GM12878 (cell line): ENCODE measurements at regions not wholly inside any gene's neighbourhood (a gene's known extent, or its start where the extent isn't known, plus 50 kb on each side); places are given as distances from the start of the nearest gene placed in this dataset.

Experiments
- ATAC-seq: fragments of 200-7000 bp; cut with Tn5 transposase; 3 replicates; pipeline ENCODE4 v1.9.1; 2020; ENCODE audit warnings: mild to moderate bottlenecking, moderate library complexity
- BruUV-seq: library from RNA; stranded (reverse); fragments of 400-500 nt; replicated peaks from 2 replicates; lab custom pipeline; 2021; lab: Mats Ljungman, UMichigan
- CTCF ChIA-PET: fragments of 300-600 bp; sonication (Branson Sonifier 250); formaldehyde crosslinking; extraction: SDS; loops from one replicate; lab custom pipeline; 2021; ENCODE audit warnings: inconsistent platforms; lab: Yijun Ruan, JAX
- POLR2A ChIA-PET: fragments of 350-600 bp; formaldehyde crosslinking; extraction: SDS; loops from one replicate; lab custom pipeline; 2021; ENCODE audit warnings: inconsistent platforms; lab: Charles Lee
- RAD21 ChIA-PET: fragments of 300-600 bp; sonication (Branson Sonifier 250); formaldehyde crosslinking; loops from one replicate; lab custom pipeline; 2023; ENCODE audit warnings: antibody characterized with exemption; ENCODE audit not compliant: unreplicated experiment; lab: Charles Lee
- SMC1A ChIA-PET: fragments of 300-600 bp; sonication (Branson Sonifier 250); formaldehyde crosslinking; loops from one replicate; lab custom pipeline; 2023; ENCODE audit not compliant: unreplicated experiment, uncharacterized antibody; lab: Charles Lee
- DNase-seq: peaks from one replicate; pipeline ENCODE4 v3.0.0-alpha.2; 2011; ENCODE audit warnings: low read depth, low spot score
- FAIRE-seq: peaks from 3 replicates; lab custom pipeline; 2011; peaks lifted over from hg19 to GRCh38; lab: Jason Lieb, UNC
- H2AFZ ChIP-seq: 2 replicates; pipeline ENCODE4 v1.6.0; 2011; ENCODE audit warnings: low read depth, low read length, control low read depth; ENCODE audit not compliant: control insufficient read depth
- H3K27ac ChIP-seq: 2 replicates; pipeline ENCODE4 v1.5.1; 2011; ENCODE audit warnings: control low read depth; ENCODE audit not compliant: control insufficient read depth, insufficient read depth
- H3K27me3 ChIP-seq, 2 experiments: replicated peaks in 1 of 2; 2 replicates each; pipeline versions ENCODE4 v1.6.0 to v1.6.1; 2011; ENCODE audit warnings: low read length in 1 of 2; ENCODE audit not compliant: control insufficient read depth in 2 of 2, insufficient read depth in 2 of 2
- H3K36me3 ChIP-seq, 2 experiments: 2 replicates each; pipeline ENCODE4 v1.5.1; 2011; ENCODE audit warnings: low read length in 1 of 2; ENCODE audit not compliant: control insufficient read depth in 2 of 2, insufficient read depth in 2 of 2
- H3K4me1 ChIP-seq: 2 replicates; pipeline ENCODE4 v1.6.1; 2011; ENCODE audit warnings: mild to moderate bottlenecking, low read length, moderate library complexity, mixed read lengths; ENCODE audit not compliant: control insufficient read depth, insufficient read depth
- H3K4me2 ChIP-seq: 2 replicates; pipeline ENCODE4 v1.6.0; 2011; ENCODE audit warnings: control low read depth; ENCODE audit not compliant: control insufficient read depth, insufficient read depth
- H3K4me3 ChIP-seq: fragments of 200-600 bp; sonication (generic); 2 replicates; pipeline ENCODE4 v1.5.1; 2016
- H3K79me2 ChIP-seq: 2 replicates; pipeline ENCODE4 v1.6.0; 2011; ENCODE audit warnings: low read length; ENCODE audit not compliant: control insufficient read depth, insufficient read depth
- H3K9ac ChIP-seq: 2 replicates; pipeline ENCODE4 v1.8.0; 2011; ENCODE audit warnings: low read length, control low read depth, mixed read lengths; ENCODE audit not compliant: control insufficient read depth, insufficient read depth
- H3K9me3 ChIP-seq: replicated peaks from 3 replicates; pipeline ENCODE4 v1.5.1; 2011; ENCODE audit warnings: mild to moderate bottlenecking, low read length; ENCODE audit not compliant: control insufficient read depth, insufficient read depth
- H4K20me1 ChIP-seq: 2 replicates; pipeline ENCODE4 v1.6.0; 2011; ENCODE audit not compliant: control insufficient read depth, insufficient read depth
- BACH1 ChIP-seq: fragments of 450-650 bp; IDR thresholded peaks from 2 replicates; pipeline ENCODE4 v1.6.1; 2017; ENCODE audit warnings: mild to moderate bottlenecking, borderline replicate concordance
- ESRRA ChIP-seq: IDR thresholded peaks from 2 replicates; pipeline ENCODE4 v1.6.1; 2012; ENCODE audit warnings: mild to moderate bottlenecking, low read length, improper control_type of control experiment
- JUND ChIP-seq: IDR thresholded peaks from 2 replicates; pipeline ENCODE4 v1.6.1; 2012; ENCODE audit warnings: low read depth, mild to moderate bottlenecking, low read length, improper control_type of control experiment, moderate library complexity
- NFXL1 ChIP-seq: fragments of 450-650 bp; IDR thresholded peaks from 2 replicates; pipeline ENCODE4 v1.6.1; 2017; ENCODE audit warnings: antibody characterized with exemption, mild to moderate bottlenecking, borderline replicate concordance
- POU2F2 ChIP-seq: IDR thresholded peaks from 3 replicates; pipeline ENCODE4 v1.6.1; 2011; ENCODE audit warnings: low read depth, mild to moderate bottlenecking, low read length, borderline replicate concordance
- RCOR1 ChIP-seq: conservative IDR thresholded peaks from 2 replicates; pipeline ENCODE4 v1.6.1; 2012; ENCODE audit warnings: low read depth, low read length, improper control_type of control experiment
- SIN3A ChIP-seq: IDR thresholded peaks from 2 replicates; pipeline ENCODE4 v1.6.1; 2012; ENCODE audit warnings: low read depth, low read length, improper control_type of control experiment
- SREBF1 ChIP-seq: IDR thresholded peaks from 2 replicates; pipeline ENCODE4 v1.6.1; 2012; ENCODE audit warnings: mild to moderate bottlenecking, low read length
- TAF1 ChIP-seq: IDR thresholded peaks from 2 replicates; pipeline ENCODE4 v1.6.1; 2011; ENCODE audit warnings: mild to moderate bottlenecking, low read depth, low read length, borderline replicate concordance
- ZBTB11 ChIP-seq: fragments of 450-650 bp; formaldehyde crosslinking; IDR thresholded peaks from 2 replicates; pipeline ENCODE4 v1.5.0; 2022; ENCODE audit warnings: mild to moderate bottlenecking, missing genetic modification characterization
- ZNF687 ChIP-seq: fragments of 450-650 bp; IDR thresholded peaks from 2 replicates; pipeline ENCODE4 v1.6.1; 2017; ENCODE audit warnings: mild to moderate bottlenecking, moderate library complexity
- WGBS: methylation state at CpG from one replicate; pipeline ENCODE4 v1.1.6; 2016; ENCODE audit warnings: low lambda C conversion rate; ENCODE audit not compliant: insufficient replicate concordance, insufficient coverage; ENCODE audit errors: missing lambda C conversion rate; 5-methylcytosine and 5-hydroxymethylcytosine counted together
- in situ Hi-C: fragments of 300-500 bp; cut with MboI; formaldehyde crosslinking; loops from 9 replicates; pipeline ENCODE4 v1.14.3; 2018; ENCODE audit warnings: mixed read lengths
- intact Hi-C: fragments of 100-400 bp; cut with micrococcal nuclease; formaldehyde crosslinking; loops from one replicate; pipeline ENCODE4 v1.14.2; 2022; ENCODE audit not compliant: unreplicated experiment

GRCh38 chr16:85391769-85392583, 221.1 kb upstream of the GSE1 start:
- no peak overlapping the region for H3K9ac ChIP-seq
- DNase-seq (no peak), ATAC-seq (no peak), FAIRE-seq (no peak)
- TF ChIP-seq TAF1 = no peak
- no peak for TF ChIP-seq SREBF1
- no peak for TF ChIP-seq NFXL1
- no peak for TF ChIP-seq BACH1
- TF ChIP-seq ZNF687 = no peak
- no peak for TF ChIP-seq POU2F2
- TF ChIP-seq RCOR1 = no peak
- no peak for TF ChIP-seq ESRRA
- no peak for TF ChIP-seq ZBTB11 (CRISPR knock-in tag)
- no peak for TF ChIP-seq SIN3A
- TF ChIP-seq JUND = no peak
- no peaks in the 10 kb centered on the region for H3K79me2 ChIP-seq
- in situ Hi-C loops = no loop called here
- H2AFZ ChIP-seq = no peak overlapping the region
- ChIA-PET SMC1A (no interaction called here), POLR2A (no interaction called here), RAD21 (no interaction called here), CTCF (interaction anchor here (1.0 to 1.2 kb wide), 4 partner anchors 12 to 217 kb away, joined by 3 to 5 read pairs (median 3); no protein-coding TSS in a partner anchor)
- H3K4me3 ChIP-seq = no peak overlapping the region
- no peak overlapping the region for H3K4me2 ChIP-seq
- no peaks in the 10 kb centered on the region for H3K9me3 ChIP-seq
- H4K20me1 ChIP-seq = no peaks in the 10 kb centered on the region
- intact Hi-C loops = loop anchor here (10.0 kb wide), 1 partner anchor 323 kb away; no protein-coding TSS in a partner anchor
- H3K27ac ChIP-seq = no peak overlapping the region
- peaks cover 5% of the 10 kb centered on the region for H3K4me1 ChIP-seq
- no TSS peak for BruUV-seq
- peaks cover 0 to 4% of the 10 kb centered on the region in 2 experiments; a peak in 3 of 4 replicates for H3K27me3 ChIP-seq
- 15% methylated on average over 11 of the region's 11 CpGs for WGBS
- no peaks in the 10 kb centered on the region for H3K36me3 ChIP-seq
